H1 (cell line): ENCODE measurements at regions not wholly inside any gene's neighbourhood (a gene's known extent, or its start where the extent isn't known, plus 50 kb on each side); places are given as distances from the start of the nearest gene placed in this dataset.

ENCODE experiments used
- CTCF ChIA-PET: fragments of 300-600 bp; sonication (Branson Sonifier 250); formaldehyde crosslinking; loops from one replicate; lab custom pipeline; 2021; ENCODE audit not compliant: partially characterized antibody; lab: Charles Lee
- POLR2A ChIA-PET: fragments of 300-600 bp; sonication (Branson Sonifier 250); formaldehyde crosslinking; loops from one replicate; lab custom pipeline; 2021; ENCODE audit warnings: inconsistent platforms; ENCODE audit not compliant: partially characterized antibody; lab: Charles Lee
- DNase-seq, 2 experiments: peaks; one replicate each; pipeline versions ENCODE4 v3.0.0 to v3.0.0-alpha.2; 2010 to 2022; ENCODE audit warnings: low spot score in 2 of 2, low read depth in 1 of 2, mixed read lengths in 1 of 2
- FAIRE-seq: peaks from 2 replicates; lab custom pipeline; 2011; peaks lifted over from hg19 to GRCh38; lab: Jason Lieb, UNC
- H2AFZ ChIP-seq: 2 replicates; pipeline ENCODE4 v1.8.1; 2012; ENCODE audit warnings: low read length, inconsistent platforms
- H2AK5ac ChIP-seq: 2 replicates; pipeline ENCODE4 v1.6.1; 2013; ENCODE audit warnings: low read depth, low read length
- H2BK120ac ChIP-seq: replicated peaks from 2 replicates; pipeline ENCODE3; 2013; ENCODE audit warnings: low read depth, low read length, inconsistent platforms
- H2BK12ac ChIP-seq: 2 replicates; pipeline ENCODE4 v1.6.1; 2013; ENCODE audit warnings: low read depth, low read length
- H2BK15ac ChIP-seq: 2 replicates; pipeline ENCODE4 v1.6.1; 2013; ENCODE audit warnings: low read length
- H2BK20ac ChIP-seq: 2 replicates; pipeline ENCODE4 v1.6.1; 2013; ENCODE audit warnings: low read length
- H2BK5ac ChIP-seq: 2 replicates; pipeline ENCODE4 v1.6.1; 2013; ENCODE audit warnings: low read depth, low read length
- H3K14ac ChIP-seq: 2 replicates; pipeline ENCODE4 v1.6.1; 2013; ENCODE audit warnings: inconsistent platforms; ENCODE audit not compliant: insufficient read length
- H3K18ac ChIP-seq: 2 replicates; pipeline ENCODE4 v1.6.1; 2013; ENCODE audit warnings: low read length; ENCODE audit errors: extremely low read depth
- H3K23ac ChIP-seq: 2 replicates; pipeline ENCODE4 v1.6.1; 2013; ENCODE audit warnings: inconsistent platforms; ENCODE audit not compliant: insufficient read length
- H3K23me2 ChIP-seq: 2 replicates; pipeline ENCODE4 v1.6.1; 2013; ENCODE audit warnings: low read depth, low read length
- H3K27ac ChIP-seq: 2 replicates; pipeline ENCODE4 v1.6.1; 2011; ENCODE audit warnings: low read depth, low read length, inconsistent platforms
- H3K27me3 ChIP-seq, 4 experiments: replicated peaks in 1 of 4; 1 replicate in 1 of 4; 2 replicates in 3 of 4; pipeline versions ENCODE4 v1.6.1 to v1.8.1; 2011 to 2013; ENCODE audit warnings: low read length in 3 of 4, mild to moderate bottlenecking in 3 of 4, inconsistent platforms in 2 of 4, mixed read lengths in 2 of 4, moderate library complexity in 1 of 4; ENCODE audit not compliant: control insufficient read depth in 3 of 4, insufficient read depth in 3 of 4; ENCODE audit errors: extremely low read depth in 1 of 4
- H3K36me3 ChIP-seq, 4 experiments: 2 replicates each; pipeline versions ENCODE4 v1.6.1 to v1.8.1; 2011 to 2013; ENCODE audit warnings: mild to moderate bottlenecking in 4 of 4, low read length in 3 of 4, moderate library complexity in 2 of 4, control low read depth in 1 of 4, inconsistent platforms in 1 of 4; ENCODE audit not compliant: insufficient read depth in 4 of 4, control insufficient read depth in 2 of 4
- H3K4ac ChIP-seq: replicated peaks from 2 replicates; pipeline ENCODE3; 2013; ENCODE audit warnings: low read length, low read depth, mixed read lengths, inconsistent platforms; ENCODE audit not compliant: insufficient read length
- H3K4me1 ChIP-seq, 4 experiments: replicated peaks in 1 of 4; 1 replicate in 1 of 4; 2 replicates in 3 of 4; pipeline versions ENCODE4 v1.6.1 to v1.8.1; 2011 to 2013; ENCODE audit warnings: low read length in 3 of 4, inconsistent platforms in 2 of 4, mixed read lengths in 1 of 4; ENCODE audit not compliant: insufficient read depth in 4 of 4, control insufficient read depth in 3 of 4
- H3K4me2 ChIP-seq, 2 experiments: 2 replicates each; pipeline versions ENCODE4 v1.6.1 to v1.8.1; 2011 to 2013; ENCODE audit warnings: low read depth in 2 of 2, low read length in 2 of 2, control low read depth in 1 of 2, inconsistent platforms in 1 of 2, mild to moderate bottlenecking in 1 of 2; ENCODE audit not compliant: insufficient read depth in 1 of 2
- H3K4me3 ChIP-seq, 4 experiments: fragments of 200-600, 300-600 bp in 1 of 4; sonication (generic), shearing (Covaris generic), sonication (Bioruptor Twin) in 1 of 4; 2 replicates each; pipeline versions ENCODE4 v1.5.1 to v1.8.1; 2011 to 2016; ENCODE audit warnings: low read length in 4 of 4, low read depth in 3 of 4, control low read depth in 2 of 4, inconsistent platforms in 2 of 4, mild to moderate bottlenecking in 2 of 4, mixed read lengths in 1 of 4, moderate library complexity in 1 of 4; ENCODE audit not compliant: insufficient read depth in 2 of 4; ENCODE audit errors: extremely low read depth in 1 of 4
- H3K56ac ChIP-seq: replicated peaks from 2 replicates; pipeline ENCODE3; 2013; ENCODE audit warnings: low read depth, mild to moderate bottlenecking, mixed read lengths, low read length, inconsistent platforms; ENCODE audit not compliant: insufficient read length
- H3K79me1 ChIP-seq: 2 replicates; pipeline ENCODE4 v1.6.1; 2013; ENCODE audit warnings: low read depth, low read length, control low read depth
- H3K79me2 ChIP-seq, 2 experiments: 2 replicates each; pipeline versions ENCODE4 v1.6.1 to v1.8.1; 2012 to 2013; ENCODE audit warnings: low read length in 2 of 2, mild to moderate bottlenecking in 2 of 2, inconsistent platforms in 1 of 2; ENCODE audit not compliant: insufficient read depth in 2 of 2, control insufficient read depth in 1 of 2
- H3K9ac ChIP-seq, 4 experiments: replicated peaks in 1 of 4; 1 replicate in 1 of 4; 2 replicates in 3 of 4; pipeline versions ENCODE4 v1.6.1 to v1.8.1; 2011 to 2013; ENCODE audit warnings: low read depth in 3 of 4, low read length in 3 of 4, control low read depth in 2 of 4, mild to moderate bottlenecking in 2 of 4, moderate library complexity in 2 of 4, inconsistent platforms in 1 of 4; ENCODE audit errors: extremely low read depth in 1 of 4
- H3K9me3 ChIP-seq, 2 experiments: 2 replicates each; pipeline versions ENCODE4 v1.6.1 to v1.8.1; 2012 to 2013; ENCODE audit warnings: mild to moderate bottlenecking in 2 of 2, moderate library complexity in 2 of 2, control low read depth in 1 of 2, inconsistent platforms in 1 of 2, low read depth in 1 of 2, low read length in 1 of 2, mixed read lengths in 1 of 2; ENCODE audit not compliant: insufficient read depth in 2 of 2
- H4K20me1 ChIP-seq, 2 experiments: replicated peaks in 1 of 2; 2 replicates each; pipeline versions ENCODE3 to v1.8.1; 2011 to 2013; ENCODE audit warnings: inconsistent platforms in 2 of 2, low read length in 2 of 2, mild to moderate bottlenecking in 1 of 2; ENCODE audit not compliant: insufficient read depth in 2 of 2, control insufficient read depth in 1 of 2
- H4K5ac ChIP-seq: 2 replicates; pipeline ENCODE4 v1.6.1; 2013; ENCODE audit warnings: low read length, low read depth, mixed read lengths, inconsistent platforms; ENCODE audit not compliant: insufficient read length
- H4K8ac ChIP-seq: 2 replicates; pipeline ENCODE4 v1.8.0; 2013; ENCODE audit warnings: mild to moderate bottlenecking, moderate library complexity, low read length, inconsistent platforms; ENCODE audit not compliant: insufficient read depth; ENCODE audit errors: extremely low read depth
- H4K91ac ChIP-seq: replicated peaks from 2 replicates; pipeline ENCODE3; 2013; ENCODE audit warnings: low read length, mixed read lengths, inconsistent platforms; ENCODE audit not compliant: insufficient read length
- ASH2L ChIP-seq: fragments of 200-600, 300-600 bp; sonication (generic); IDR thresholded peaks from one replicate; pipeline ENCODE4 v1.7.1; 2017; ENCODE audit warnings: low read length
- CEBPB ChIP-seq: IDR thresholded peaks from 2 replicates; pipeline ENCODE4 v1.6.1; 2012; ENCODE audit warnings: low read depth, low read length
- CHD2 ChIP-seq: IDR thresholded peaks from 2 replicates; pipeline ENCODE4 v1.6.1; 2012; ENCODE audit warnings: low read length, improper control_type of control experiment
- CREB1 ChIP-seq: IDR thresholded peaks from 2 replicates; pipeline ENCODE4 v1.6.1; 2012; ENCODE audit warnings: inconsistent platforms
- EGR1 ChIP-seq: IDR thresholded peaks from 2 replicates; pipeline ENCODE4 v1.6.1; 2011; ENCODE audit warnings: low read depth, low read length, borderline replicate concordance
- RBBP5 ChIP-seq: IDR thresholded peaks from 2 replicates; pipeline ENCODE4 v1.7.1; 2012; ENCODE audit warnings: low read depth, mild to moderate bottlenecking, inconsistent platforms, low read length, moderate library complexity, borderline replicate concordance
- RNF2 ChIP-seq: fragments of 200-900, 300-1000 bp; sonication (generic); IDR thresholded peaks from 2 replicates; pipeline ENCODE4 v1.7.1; 2016; ENCODE audit warnings: borderline replicate concordance, low read depth, mild to moderate bottlenecking, antibody characterized with exemption, low read length; ENCODE audit not compliant: poor library complexity, severe bottlenecking; ENCODE audit errors: missing control alignments
- SIRT6 ChIP-seq: IDR thresholded peaks from one replicate; pipeline ENCODE4 v1.7.1; 2012; ENCODE audit warnings: low read length, inconsistent platforms
- SIX5 ChIP-seq: IDR thresholded peaks from 2 replicates; pipeline ENCODE4 v1.6.1; 2011; ENCODE audit warnings: mild to moderate bottlenecking, low read depth, low read length
- SP1 ChIP-seq: IDR thresholded peaks from 2 replicates; pipeline ENCODE4 v1.6.1; 2011; ENCODE audit warnings: low read depth, low read length
- SP4 ChIP-seq: IDR thresholded peaks from 2 replicates; pipeline ENCODE4 v1.6.1; 2012; ENCODE audit warnings: low read length, inconsistent platforms
- TBP ChIP-seq: IDR thresholded peaks from 2 replicates; pipeline ENCODE4 v1.6.1; 2011; ENCODE audit warnings: low read depth, low read length, improper control_type of control experiment
- WGBS, 2 experiments: shearing (Covaris generic) in 1 of 2; methylation state at CpG; one replicate each; pipeline versions ENCODE4 v1.1.6 to v1.1.7; 2013 to 2015; ENCODE audit warnings: low lambda C conversion rate in 2 of 2, mixed read lengths in 2 of 2, inconsistent platforms in 1 of 2, low coverage in 1 of 2, missing lambda C conversion rate in 1 of 2; ENCODE audit not compliant: insufficient replicate concordance in 2 of 2, insufficient coverage in 1 of 2, insufficient read length in 1 of 2; ENCODE audit errors: extremely low coverage in 1 of 2, missing lambda C conversion rate in 1 of 2; 5-methylcytosine and 5-hydroxymethylcytosine counted together

DNA sequence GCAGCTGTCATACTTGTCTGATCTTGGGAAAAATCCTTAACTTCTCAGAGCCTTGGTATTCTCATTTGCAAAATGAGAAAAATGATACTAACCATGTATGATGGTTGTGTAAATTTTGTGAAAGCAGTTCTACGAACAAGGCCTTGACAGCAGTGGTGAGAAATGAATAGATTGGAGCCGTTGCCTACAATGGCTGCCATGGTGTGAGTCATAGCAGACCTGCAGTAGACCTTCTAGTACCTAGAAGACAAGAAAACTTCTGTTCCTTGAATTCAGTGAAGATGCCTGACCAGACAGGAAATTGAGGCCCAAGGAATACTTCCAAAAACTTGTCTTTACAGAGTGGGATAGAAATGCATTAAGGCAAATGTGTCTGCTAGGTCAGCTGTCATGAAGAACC lies 338.9 kb downstream of the QKI start:
- Histone ChIP-seq H2BK20ac (no peak overlapping the region), H3K18ac (no peak overlapping the region), H4K5ac (no peak overlapping the region), H2BK5ac (no peak overlapping the region), H2AK5ac (no peak overlapping the region), H3K4me1 (peaks cover 0 to 4% (median 1%) of the 10 kb centered on the region in 4 experiments; a peak in 3 of 7 replicates), H3K14ac (no peak overlapping the region), H2AFZ (no peak overlapping the region), H3K23ac (no peak overlapping the region), H4K8ac (no peak overlapping the region), H3K9me3 (no peaks in the 10 kb centered on the region), H2BK12ac (no peak overlapping the region), H3K4me3 (no peak overlapping the region), H3K4me2 (no peak overlapping the region), H4K20me1 (no peaks in the 10 kb centered on the region), H3K79me2 (no peaks in the 10 kb centered on the region), H3K79me1 (no peaks in the 10 kb centered on the region), H3K27me3 (no peaks in the 10 kb centered on the region; a peak in 1 of 7 replicates), H3K4ac (no peak overlapping the region), H2BK15ac (no peak overlapping the region), H4K91ac (no peak overlapping the region), H3K9ac (no peak overlapping the region), H3K36me3 (no peaks in the 10 kb centered on the region), H3K23me2 (no peaks in the 10 kb centered on the region), H3K27ac (no peak overlapping the region), H3K56ac (no peak overlapping the region), H2BK120ac (no peak overlapping the region)
- CTCF ChIA-PET, result interaction anchor here (0.6 to 1.3 kb wide), 3 partner anchors 13 to 357 kb away, joined by 3 to 4 read pairs (median 3); no protein-coding TSS in a partner anchor
- 97% methylated on average over 2 of the region's 2 CpGs; no CpG with 5 or more reads in 1 of the 2 experiments for WGBS, 2 experiments
- TF ChIP-seq RNF2 (no peak), SIRT6 (no peak), SP4 (no peak), SP1 (no peak), ASH2L (no peak), CHD2 (no peak), CEBPB (no peak), TBP (no peak), EGR1 (no peak), SIX5 (no peak), CREB1 (no peak), RBBP5 (no peak)
- FAIRE-seq (no peak), DNase-seq (no peak)
- POLR2A ChIA-PET, result no interaction called here
